ENCODE measurements at regions not wholly inside any gene's neighbourhood (a gene's known extent, or its start where the extent isn't known, plus 50 kb on each side); places are given as distances from the start of the nearest gene placed in this dataset.

DNA sequence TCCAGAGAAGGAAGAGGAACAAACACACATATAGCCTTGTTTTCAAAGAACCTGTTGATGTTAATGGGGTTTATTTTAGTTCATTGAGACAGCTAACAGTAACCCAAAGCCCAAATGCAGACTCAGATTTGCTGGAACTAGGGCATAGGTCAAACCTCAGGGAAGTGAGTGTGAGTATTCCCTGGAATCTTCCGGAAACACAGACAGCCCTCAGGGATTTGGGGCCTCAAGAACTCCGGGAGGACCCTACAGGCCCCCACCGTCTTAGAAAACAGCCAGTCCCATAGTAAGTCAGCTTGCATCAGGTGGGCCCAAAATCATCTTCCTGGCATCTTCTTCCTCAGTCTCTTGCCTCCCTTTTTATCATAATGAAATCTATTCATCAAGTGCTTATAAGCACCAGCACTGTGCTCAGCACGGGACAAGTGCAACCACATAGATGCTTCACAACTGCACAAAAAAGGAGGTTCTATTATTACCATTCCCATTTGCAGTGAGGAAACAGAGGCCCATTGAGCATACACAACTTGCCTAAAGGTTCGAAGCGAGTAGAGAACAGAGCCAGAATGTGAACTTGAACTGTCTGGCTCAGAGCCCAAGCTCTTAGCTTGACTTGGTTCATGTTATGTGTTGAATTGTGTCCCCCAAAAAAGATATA lies 50.2 kb upstream of the BCL11A start:
- DNase-seq (ENCODE audit: low spot score): no peak

DNA sequence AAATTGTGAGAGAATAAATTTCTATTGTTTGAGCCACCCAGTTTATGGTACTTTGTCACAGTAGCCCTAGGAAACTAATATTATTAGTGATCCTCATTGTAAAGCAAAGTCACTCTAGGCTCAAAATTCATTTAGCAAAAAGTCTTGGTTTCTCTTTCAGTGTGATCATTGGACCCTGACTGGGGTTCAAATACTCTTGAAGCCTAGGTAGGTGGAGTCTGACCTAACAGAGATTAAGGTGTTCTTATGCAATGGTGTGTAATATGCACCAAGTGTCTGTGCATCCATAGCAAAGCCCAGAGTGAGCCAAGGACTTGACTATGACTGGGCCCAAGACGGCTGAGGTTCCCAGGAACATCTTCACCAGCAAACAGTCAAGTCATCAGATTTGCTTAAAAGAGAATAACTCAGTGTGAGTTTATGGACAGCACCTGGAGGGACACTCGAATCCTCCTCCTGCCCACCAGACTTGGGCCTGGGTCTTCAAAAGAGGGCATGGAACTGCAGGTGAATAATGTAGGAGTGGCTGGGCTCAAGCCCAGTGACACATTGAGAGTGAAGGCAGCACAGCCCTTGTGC lies 51.1 kb upstream of the BCL11A start:
- DNase-seq (ENCODE audit: low spot score): no peak

DNA sequence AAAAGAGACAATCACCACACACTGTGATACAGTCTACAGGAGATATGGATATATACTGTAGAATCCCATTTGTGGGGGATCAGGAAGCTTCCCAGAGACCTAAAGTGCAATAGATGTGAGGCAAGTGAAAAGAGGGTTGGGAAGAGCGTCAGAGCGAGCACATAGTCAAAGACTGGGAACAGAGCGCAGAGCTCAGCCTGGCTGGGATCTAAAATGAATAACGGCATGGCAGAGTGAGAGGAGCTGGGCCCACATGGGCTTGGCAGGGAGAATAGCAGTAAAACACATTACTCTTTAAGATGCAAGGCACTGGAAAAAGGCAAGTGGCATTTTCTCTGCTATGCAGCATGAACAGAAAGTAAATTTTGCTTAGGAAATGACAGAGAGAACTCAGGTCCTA lies 52.4 kb upstream of the BCL11A start:
- no peak for DNase-seq (ENCODE audit: low spot score)

DNA sequence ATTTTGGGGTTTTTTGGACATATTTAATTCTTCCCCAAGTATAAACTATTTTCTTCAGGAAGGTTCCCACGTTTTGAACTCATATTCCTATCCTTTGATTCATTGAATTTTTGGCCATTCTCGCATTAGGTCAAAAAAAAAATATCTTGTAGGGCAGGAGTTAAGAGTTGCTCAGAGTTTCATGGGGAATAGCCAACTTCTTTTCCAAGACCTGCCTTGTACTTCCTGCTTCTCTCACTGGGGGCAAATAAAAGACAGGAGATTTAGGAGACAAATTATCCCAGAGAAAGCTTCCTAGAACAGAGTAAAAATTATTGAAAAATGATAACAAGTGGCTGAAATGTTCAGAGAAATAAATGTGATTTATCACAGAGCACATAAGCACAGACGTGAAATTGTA lies 55.2 kb upstream of the BCL11A start:
- DNase-seq (ENCODE audit: low spot score): no peak

DNA sequence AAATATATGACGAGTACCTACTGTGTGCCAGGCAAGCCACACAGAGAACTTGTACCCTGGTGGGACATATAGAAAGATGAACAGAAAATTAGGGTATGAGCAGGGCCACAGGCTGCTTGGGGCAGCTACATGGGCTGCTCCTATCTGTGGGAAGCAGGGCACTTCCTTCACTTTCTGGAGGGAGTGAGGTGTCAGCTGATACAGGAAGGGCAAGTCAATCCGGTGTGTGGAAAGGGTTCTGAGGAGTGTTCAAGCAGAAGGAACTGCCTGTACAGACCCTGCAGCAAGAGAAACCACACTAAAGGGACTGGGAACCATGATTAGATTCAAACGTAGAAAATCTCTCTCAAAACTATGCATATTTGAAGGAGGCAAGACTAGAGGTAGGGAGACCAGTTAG lies 58.6 kb upstream of the BCL11A start:
- DNase-seq (ENCODE audit: low spot score): no peak

DNA sequence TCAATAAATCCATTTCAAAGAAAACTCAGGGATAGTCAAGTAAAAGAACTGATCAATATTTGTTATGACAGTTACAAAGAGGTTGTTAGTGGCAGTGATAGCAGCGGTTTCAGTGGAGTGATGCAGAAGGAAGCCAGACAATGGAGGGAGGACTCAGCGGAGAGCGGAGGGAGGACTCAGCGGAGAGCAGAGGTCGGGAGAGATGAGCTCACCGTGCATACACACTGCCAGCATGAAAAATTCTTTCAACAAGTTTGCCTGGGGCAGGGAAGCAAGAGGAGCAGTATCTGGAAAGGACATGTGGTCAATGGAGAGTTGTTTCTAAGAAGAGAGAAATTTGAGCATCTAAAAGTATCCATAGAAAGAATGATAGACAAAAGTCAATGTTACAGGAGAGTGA lies 60.9 kb upstream of the BCL11A start:
- DNase-seq (ENCODE audit: low spot score): no peak

DNA sequence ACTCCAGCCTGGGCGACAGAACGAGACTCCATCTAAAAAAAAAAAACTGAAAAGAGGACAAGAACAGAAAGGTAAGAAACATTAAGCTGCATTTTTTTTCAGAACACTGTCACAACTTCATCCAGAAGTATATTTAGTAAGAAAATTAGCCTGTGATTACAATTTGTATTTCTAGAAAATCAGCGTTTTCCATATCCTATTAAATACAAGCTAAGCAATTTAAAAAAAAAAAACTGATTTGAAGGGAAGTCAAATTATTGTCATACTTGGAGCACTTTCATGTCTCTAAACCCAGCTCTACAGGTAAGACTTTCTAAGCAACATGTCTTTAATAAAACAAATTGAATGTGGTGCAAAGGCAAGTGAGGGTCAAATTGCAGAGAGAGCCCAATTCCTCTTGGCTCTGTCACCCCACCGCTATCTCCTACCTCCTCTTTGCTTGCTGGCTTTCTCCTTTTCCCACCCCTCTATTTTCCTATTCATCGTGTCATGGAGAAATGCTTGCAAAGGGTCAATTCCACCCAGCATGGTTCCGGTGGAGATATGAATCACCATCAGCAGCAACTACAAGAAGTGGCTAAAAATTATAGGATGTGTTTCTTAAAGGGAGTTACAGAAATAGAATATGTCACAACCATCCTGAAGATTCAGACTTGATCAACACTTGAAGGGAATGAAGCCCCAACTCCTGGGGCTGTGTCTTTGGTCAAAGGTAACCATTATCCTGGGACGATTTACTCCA lies 68.4 kb upstream of the BCL11A start:
- no peak for DNase-seq (ENCODE audit: low spot score)

DNA sequence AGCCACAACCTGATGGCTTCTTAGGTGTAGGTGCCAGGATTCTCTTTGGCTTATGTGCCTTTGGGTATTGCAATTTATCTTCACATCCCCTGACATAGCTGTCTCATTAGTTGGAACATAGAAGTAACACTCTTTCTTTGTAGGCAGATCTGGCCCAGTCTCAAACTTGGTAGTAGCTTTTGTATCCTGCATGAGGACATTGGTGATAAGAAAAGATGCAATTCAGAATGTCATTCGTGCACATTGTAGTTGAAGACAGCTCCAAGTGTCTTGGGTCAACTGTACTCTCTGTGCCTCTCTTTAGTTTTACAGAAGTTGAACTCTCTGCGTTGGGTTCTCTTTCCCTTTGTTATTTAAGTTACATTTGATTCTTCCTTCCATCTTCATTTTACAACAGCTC lies 69.6 kb upstream of the BCL11A start:
- DNase-seq (ENCODE audit: low spot score): no peak

DNA sequence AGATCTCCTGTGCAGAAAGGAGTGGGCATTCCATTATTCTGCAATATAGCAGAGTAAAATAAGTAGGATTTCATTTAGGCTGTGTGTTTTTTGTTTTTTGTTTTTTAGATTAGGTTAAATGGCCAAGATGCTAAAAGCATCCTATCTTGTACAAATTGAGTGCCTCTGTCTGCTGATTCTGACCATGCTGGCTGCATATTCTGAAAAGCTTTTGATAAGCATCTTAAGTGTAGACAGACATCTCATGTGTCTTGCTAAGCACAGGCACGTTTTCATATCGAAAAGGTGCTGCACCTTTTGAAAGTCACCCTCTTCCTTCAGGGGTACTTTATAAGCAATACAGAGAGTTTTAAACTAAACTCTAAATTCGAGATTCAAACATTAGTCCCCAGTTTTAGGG lies 74.0 kb upstream of the BCL11A start:
- DNase-seq (ENCODE audit: low spot score): no peak

DNA sequence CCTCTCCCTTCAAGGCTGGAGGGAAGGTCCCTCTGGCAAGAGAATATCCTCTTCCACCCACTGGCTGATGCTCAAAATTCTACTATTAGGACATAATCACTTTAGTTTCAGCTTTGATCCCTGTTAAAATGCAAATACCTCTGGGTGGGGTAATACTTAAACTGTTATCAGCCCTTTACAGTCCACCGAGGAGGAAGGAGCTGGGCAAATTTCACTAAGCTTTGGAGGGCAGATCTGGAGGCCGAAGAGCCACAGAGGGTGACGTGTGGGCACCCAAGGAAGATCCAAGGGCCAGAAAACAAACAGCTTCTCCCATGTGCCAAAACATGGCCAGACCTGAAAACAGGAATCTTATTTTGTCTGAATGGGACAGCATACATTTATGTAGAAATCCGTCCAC lies 74.6 kb upstream of the BCL11A start:
- DNase-seq (ENCODE audit: low spot score): no peak

DNA sequence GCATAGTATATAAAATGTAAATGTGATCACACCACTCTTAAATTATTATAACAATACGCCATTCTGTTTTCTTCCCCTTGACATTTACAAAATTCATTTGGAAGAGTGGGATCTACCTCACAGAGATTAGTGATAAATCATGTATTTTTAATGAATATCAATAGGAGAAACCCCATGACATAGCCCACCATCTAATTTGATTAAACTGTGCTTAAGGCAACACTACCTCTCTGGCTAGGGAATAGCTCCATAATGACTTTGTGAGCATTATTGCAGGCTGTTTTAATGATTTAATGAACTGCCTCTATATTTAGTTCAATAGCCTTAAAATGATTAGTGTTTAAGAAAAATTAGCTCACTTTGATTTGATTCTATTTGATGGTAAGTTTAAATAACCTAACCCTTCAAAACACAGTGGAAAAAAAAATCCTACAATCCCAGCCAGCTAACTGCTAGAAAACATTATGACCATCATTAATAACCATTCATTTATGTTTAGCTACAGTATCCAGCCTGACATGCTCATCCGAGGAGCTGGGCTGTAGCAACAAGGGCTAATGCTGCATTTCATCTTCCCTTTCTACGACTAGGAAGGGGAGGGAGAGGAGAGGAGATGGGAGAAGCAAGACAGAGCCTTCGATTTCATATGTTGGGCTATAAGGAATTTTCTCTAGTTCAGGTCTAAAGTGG lies 75.3 kb upstream of the BCL11A start:
- DNase-seq (ENCODE audit: low spot score): no peak

DNA sequence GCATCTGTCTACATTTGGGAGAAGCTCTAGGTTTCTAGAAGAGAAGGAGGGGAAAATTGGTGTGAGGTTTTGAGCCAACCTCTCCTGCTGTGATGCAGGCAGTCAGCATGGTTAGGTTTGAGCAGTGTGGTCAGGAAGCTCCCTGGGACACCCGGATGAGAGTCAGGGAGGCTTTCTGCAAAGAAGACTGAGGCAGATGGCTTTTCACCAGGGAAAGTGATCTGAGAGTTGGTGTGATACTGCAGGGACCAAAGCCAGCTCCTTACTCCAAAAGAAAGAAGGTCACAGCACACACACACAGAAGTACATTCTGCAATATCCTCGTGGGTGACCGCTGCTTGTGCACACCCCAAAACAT lies 75.8 kb upstream of the BCL11A start:
- DNase-seq (ENCODE audit: low spot score): no peak

DNA sequence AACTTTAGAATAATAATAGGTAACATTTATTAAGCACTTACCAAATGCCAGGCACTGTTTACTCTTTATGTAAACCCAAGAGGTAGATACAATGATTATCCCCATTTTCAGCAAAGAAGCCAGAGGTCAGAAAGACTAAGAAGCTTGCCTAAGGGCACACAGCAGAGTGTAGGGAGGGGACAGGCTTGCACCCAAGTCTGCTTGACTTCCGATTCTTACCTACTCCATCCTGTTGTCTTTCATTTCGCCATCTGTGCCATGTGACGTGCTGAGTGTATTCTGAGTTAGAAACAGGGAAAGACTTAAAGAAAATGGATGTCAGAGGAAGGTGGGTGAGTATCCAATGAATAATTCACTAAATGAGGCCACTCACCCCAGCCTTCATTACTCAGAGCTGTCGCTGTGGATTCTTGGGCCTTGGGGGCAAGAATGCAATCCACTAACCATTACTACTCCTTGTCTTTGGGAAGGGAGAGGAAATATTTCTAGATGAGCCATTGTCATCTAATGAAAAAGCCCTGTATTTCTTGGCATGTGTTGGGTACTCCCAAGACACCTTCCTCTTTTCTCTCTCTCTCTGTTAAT lies 76.4 kb upstream of the BCL11A start:
- DNase-seq (ENCODE audit: low spot score): no peak

DNA sequence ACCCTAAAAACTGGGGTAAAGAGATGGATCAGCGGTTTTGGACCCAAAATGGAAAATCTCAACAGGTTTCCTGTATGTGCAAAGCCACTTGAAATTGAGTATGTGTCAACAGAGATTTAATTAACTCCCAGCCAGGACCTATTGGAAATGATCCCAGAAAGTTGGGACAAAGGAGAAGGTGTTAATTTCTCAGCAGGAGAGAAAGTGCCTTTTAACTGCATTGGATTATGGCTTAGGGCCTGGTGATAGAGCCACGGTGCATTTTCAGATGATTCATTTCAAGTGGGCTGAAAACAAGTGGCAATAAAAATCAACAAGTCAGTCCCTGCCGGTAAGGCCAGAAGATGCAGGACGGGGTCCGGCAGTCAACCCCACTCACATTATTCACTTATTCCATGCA lies 80.2 kb upstream of the BCL11A start:
- DNase-seq (ENCODE audit: low spot score): no peak

DNA sequence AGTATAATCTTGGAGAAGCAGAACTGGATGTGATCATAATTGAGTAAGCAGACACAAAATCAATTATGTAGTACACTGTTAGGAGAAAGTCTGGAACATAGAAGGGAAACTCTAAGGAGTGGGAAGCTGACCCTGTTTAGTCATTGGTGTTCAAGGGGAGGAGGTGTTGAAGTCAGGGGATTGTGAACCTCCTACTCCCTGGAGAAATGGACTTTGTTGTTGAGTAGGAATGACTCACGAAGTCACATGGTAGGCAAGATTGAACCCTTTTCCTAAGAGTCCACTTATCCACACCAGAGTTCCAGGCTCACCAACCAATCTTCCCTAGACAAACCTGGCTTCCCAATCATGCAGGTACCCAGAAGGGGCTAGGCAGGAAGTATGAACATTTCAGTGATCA lies 81.0 kb upstream of the BCL11A start:
- DNase-seq (ENCODE audit: low spot score): no peak

DNA sequence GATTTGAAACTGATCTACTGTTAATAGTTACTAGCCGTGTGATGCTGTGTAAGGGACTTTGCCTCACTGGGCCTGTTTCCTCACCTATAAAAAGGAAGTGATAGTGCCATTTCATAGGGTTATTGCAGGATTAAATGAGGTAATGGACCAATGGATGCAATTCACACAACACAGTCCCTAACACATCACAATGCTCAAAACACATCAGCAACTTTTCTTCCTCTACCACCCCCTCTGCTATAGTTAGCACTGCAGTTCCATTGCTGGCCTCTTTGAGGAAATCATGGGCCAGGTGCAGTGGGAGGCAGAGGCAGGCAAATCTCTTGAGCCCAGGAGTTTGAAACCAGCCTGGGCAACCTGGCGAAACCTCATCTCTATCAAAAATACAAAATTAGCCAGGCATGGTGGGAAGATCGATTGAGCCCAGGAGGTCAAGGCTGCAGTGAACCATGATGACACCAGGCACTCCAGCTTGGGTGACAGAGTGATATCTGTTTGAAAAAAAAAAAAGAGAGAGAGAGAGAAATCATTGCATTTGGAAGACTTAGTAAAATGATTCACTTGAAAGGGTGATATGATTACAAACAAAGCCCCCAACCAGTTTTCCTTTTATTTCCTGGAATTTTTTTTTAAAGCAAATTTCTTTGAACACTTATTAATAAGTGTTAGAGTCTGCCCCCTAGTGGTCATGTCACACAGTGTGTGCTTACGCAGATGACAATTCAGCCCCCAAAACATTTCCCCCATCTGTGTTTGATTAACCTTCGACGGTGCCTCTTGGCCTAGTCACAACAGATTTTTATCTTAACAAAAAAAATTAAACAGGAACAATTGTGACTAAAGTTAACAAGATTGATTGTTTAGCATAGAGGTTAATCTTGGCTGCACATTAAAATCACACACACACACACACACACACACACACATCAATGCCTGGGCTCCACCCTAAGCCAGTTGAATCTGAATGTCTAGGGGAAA lies 88.6 kb upstream of the BCL11A start:
- DNase-seq (ENCODE audit: low spot score): peak; percentile 55

DNA sequence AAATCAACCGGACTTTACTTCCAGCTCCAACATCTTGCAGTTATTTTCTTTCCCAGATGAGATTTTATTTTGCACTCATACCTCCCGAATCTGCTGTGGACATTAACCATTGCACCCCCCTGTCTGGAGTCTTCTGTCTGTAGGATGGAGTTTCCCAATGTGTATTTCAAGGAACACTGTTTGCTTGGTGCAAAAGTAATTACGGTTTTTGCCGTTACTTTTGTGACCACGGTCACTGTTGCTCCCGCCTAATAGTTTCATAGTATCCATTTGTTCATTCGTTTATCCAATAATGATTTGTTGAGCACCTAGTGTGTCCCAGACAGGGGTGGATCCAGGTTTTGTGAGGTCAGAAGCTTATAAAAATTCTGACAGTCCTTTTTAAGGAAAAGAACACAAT lies 90.3 kb upstream of the BCL11A start:
- DNase-seq (ENCODE audit: low spot score): no peak

DNA sequence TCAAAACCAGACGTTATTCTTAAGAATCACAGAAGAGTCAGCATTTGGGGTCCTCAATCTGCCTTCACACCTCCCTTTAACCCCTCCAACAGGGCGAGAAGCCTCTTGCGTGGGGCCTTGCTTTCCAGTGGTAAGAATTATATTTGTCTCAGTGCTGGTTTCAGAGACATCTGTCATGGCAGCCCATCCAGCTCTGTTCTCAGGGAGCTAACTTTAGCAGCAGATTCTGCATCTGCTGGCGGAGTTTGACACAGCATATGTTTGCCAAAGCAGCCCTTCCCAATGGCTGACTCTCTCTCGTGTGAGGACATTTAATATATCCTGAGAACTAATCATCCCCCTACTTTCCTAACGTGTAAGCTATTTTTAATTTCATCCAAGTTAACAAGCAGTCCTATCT lies 91.5 kb upstream of the BCL11A start:
- DNase-seq (ENCODE audit: low spot score): no peak

DNA sequence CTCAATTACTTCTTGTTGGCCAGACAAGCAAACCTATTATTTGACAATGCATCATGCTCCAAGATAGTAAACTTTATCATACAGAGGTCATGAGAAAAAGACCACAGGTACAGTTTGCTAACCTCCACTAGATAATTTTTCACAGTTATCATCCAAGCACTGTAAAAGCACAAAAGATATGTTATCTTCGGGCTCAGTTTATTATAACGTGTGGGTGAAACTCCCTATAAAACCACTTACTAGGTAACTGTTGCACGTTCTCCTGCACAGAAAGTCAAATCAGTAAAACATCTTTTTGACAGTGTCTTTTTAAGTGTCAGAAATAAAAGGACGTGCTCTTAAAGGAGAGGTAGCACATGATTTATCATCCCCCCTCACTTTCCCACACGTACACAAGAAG lies 94.7 kb upstream of the BCL11A start:
- DNase-seq (ENCODE audit: low spot score): no peak

DNA sequence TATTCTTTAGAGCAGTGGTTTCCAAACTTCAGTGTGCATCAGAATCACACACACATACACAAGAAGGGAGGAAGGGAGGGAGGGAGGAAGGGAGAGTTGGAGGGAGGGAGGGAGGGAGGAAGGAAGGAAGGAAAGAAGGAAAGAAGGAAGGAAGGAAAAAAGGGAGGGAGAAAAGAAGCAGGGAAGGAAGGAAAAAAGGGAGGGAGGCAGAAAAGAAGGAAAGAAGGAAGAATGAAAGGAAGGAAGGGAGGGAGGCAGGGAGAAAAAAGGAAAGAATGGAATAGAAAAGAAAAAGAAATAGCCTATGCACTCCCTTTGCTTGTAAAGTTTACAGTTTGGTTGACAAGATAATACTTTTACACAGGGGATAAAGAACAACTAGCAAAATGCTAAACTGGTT lies 96.3 kb upstream of the BCL11A start:
- DNase-seq (ENCODE audit: low spot score): no peak

DNA sequence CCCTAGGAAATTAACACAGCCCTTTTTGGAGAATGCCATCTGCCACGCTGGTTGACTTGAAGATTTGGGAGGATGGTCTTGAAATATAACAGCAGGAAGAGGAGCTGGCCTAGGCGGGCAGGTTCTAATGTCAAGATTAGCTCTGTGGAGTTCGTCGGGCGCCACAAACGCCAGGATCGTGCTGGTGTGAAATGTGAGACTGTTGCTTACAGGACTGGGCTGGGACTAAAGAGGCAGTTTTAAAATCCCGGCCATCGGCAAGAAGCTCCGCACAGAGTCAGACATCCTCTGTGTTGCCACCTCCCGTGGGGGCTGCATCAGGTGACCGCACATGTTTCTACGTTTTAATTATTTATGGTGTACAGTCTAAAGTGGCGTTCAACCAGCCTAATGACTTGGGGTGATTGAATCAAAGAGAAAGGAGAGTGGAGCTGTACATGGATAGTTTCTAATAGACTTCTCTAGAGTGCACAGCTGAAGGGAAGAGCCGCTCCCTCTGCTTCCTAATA lies 99.4 kb upstream of the BCL11A start:
- DNase-seq (ENCODE audit: low spot score): no peak

All from D341Med (cell line).